ENCODE measurements at regions not wholly inside any gene's neighbourhood (a gene's known extent, or its start where the extent isn't known, plus 50 kb on each side); places are given as distances from the start of the nearest gene placed in this dataset.
A peak's percentile ranks its signal among the peaks of the same experiment; 100 is the strongest.

- peak; percentile 99 for TF ChIP-seq CTCF (IDR thresholded peaks at IDR 0.05; ENCODE audit: insufficient read depth, low read depth, low read length)
- TF ChIP-seq EZH2 (IDR thresholded peaks at IDR 0.05; ENCODE audit: insufficient read depth, low read length), result no peak
Measured at GRCh38 chr1:84753516-84754385, 63.5 kb upstream of the SSX2IP start.
